PC-3 (cell line): ENCODE measurements at regions not wholly inside any gene's neighbourhood (a gene's known extent, or its start where the extent isn't known, plus 50 kb on each side); places are given as distances from the start of the nearest gene placed in this dataset.

Source experiments
- ATAC-seq: fragments of 200-7000 bp; cut with Tn5 transposase; 2 replicates; pipeline ENCODE4 v1.9.1; 2020; ENCODE audit warnings: mild to moderate bottlenecking, moderate library complexity
- BruUV-seq: library from RNA; stranded (reverse); fragments of 400-500 nt; replicated peaks from 2 replicates; lab custom pipeline; 2021; lab: Mats Ljungman, UMichigan
- CTCF ChIA-PET: fragments of 300-600 bp; sonication (Branson Sonifier 250); formaldehyde crosslinking; loops from one replicate; lab custom pipeline; 2022; ENCODE audit warnings: antibody characterized with exemption; lab: Charles Lee
- POLR2A ChIA-PET: fragments of 300-600 bp; sonication (Branson Sonifier 250); formaldehyde crosslinking; loops from one replicate; lab custom pipeline; 2022; ENCODE audit warnings: antibody characterized with exemption; ENCODE audit not compliant: unreplicated experiment; lab: Charles Lee
- DNase-seq: peaks from one replicate; pipeline ENCODE4 v3.0.0-alpha.2; 2015
- H2AFZ ChIP-seq: fragments of 300-600 bp; sonication (generic); 2 replicates; pipeline ENCODE4 v1.6.0; 2016; ENCODE audit warnings: antibody characterized with exemption, low read length
- H3F3A ChIP-seq: fragments of 300-600 bp; sonication (generic); one replicate; pipeline ENCODE4 v1.6.0; 2017; ENCODE audit warnings: antibody characterized with exemption, low read length, control low read depth, mild to moderate bottlenecking; ENCODE audit not compliant: unreplicated experiment
- H3K27ac ChIP-seq: fragments of 300-600 bp; sonication (generic); 2 replicates; pipeline ENCODE4 v1.5.1; 2016; ENCODE audit warnings: mild to moderate bottlenecking, low read length
- H3K27me3 ChIP-seq: fragments of 300-600 bp; sonication (generic); 2 replicates; pipeline ENCODE4 v1.6.1; 2016; ENCODE audit warnings: low read length, mixed read lengths
- H3K36me3 ChIP-seq: fragments of 300-600 bp; sonication (generic); 2 replicates; pipeline ENCODE4 v1.6.1; 2016; ENCODE audit warnings: low read depth, mixed run types, low read length, mixed read lengths
- H3K4me1 ChIP-seq: fragments of 300-600 bp; sonication (generic); 2 replicates; pipeline ENCODE4 v1.5.1; 2016; ENCODE audit warnings: low read length; ENCODE audit not compliant: insufficient read depth
- H3K4me2 ChIP-seq: fragments of 300-600 bp; sonication (generic); 2 replicates; pipeline ENCODE4 v1.6.0; 2016; ENCODE audit warnings: low read length
- H3K4me3 ChIP-seq: fragments of 300-600 bp; sonication (generic); 2 replicates; pipeline ENCODE4 v1.5.1; 2016; ENCODE audit warnings: mild to moderate bottlenecking, low read length, mixed read lengths
- H3K79me2 ChIP-seq: fragments of 300-600 bp; sonication (generic); 2 replicates; pipeline ENCODE4 v1.6.1; 2017; ENCODE audit warnings: low read length, mixed read lengths
- H3K9ac ChIP-seq: fragments of 300-600 bp; sonication (generic); 2 replicates; pipeline ENCODE4 v1.6.0; 2016; ENCODE audit warnings: mild to moderate bottlenecking, low read length
- H3K9me2 ChIP-seq: fragments of 300-600 bp; sonication (generic); replicated peaks from 2 replicates; pipeline ENCODE4 v1.6.1; 2016; ENCODE audit warnings: mixed run types, low read length, mixed read lengths
- H3K9me3 ChIP-seq: fragments of 300-600 bp; sonication (generic); 2 replicates; pipeline ENCODE4 v1.6.1; 2016; ENCODE audit warnings: low read length, mixed read lengths
- H4K20me1 ChIP-seq: fragments of 300-600 bp; sonication (generic); 2 replicates; pipeline ENCODE4 v1.6.1; 2016; ENCODE audit warnings: low read length, mixed read lengths
- CTCF ChIP-seq: fragments of 300-600 bp; sonication (generic); conservative IDR thresholded peaks from 2 replicates; pipeline ENCODE4 v1.5.1; 2017; ENCODE audit warnings: antibody characterized with exemption, low read depth, mild to moderate bottlenecking, low read length
- EZH2 ChIP-seq: fragments of 300-600 bp; sonication (generic); IDR thresholded peaks from one replicate; pipeline ENCODE4 v1.6.1; 2017; ENCODE audit warnings: antibody characterized with exemption, mild to moderate bottlenecking, low read length; ENCODE audit not compliant: unreplicated experiment
- EZH2phosphoT487 ChIP-seq: fragments of 300-600 bp; sonication (generic); IDR thresholded peaks from 2 replicates; pipeline ENCODE4 v1.6.1; 2018; ENCODE audit warnings: mild to moderate bottlenecking, antibody characterized with exemption, low read length, borderline replicate concordance
- intact Hi-C: fragments of 100-400 bp; cut with micrococcal nuclease; formaldehyde crosslinking; loops from 2 replicates; pipeline ENCODE4 v1.9.0; 2023

- Histone ChIP-seq H3K4me2 (no peak overlapping the region), H3K36me3 (no peaks in the 10 kb centered on the region), H3K9ac (no peak overlapping the region), H3K79me2 (no peaks in the 10 kb centered on the region), H3K4me3 (no peak overlapping the region), H3K9me3 (no peaks in the 10 kb centered on the region), H3K4me1 (no peaks in the 10 kb centered on the region), H3F3A (no peaks in the 10 kb centered on the region), H4K20me1 (no peaks in the 10 kb centered on the region), H2AFZ (no peak overlapping the region), H3K27ac (no peak overlapping the region), H3K9me2 (no peaks in the 10 kb centered on the region), H3K27me3 (no peaks in the 10 kb centered on the region)
- no peak for DNase-seq
- ChIA-PET CTCF (no interaction called here), POLR2A (no interaction called here)
- no TSS peak for BruUV-seq
- no peak for ATAC-seq
- no peak for TF ChIP-seq EZH2
- TF ChIP-seq CTCF: no peak
- TF ChIP-seq EZH2phosphoT487: no peak
- intact Hi-C loops: no loop called here
These were observed 332.6 kb upstream of the ZNF32 start for GRCh38 chr10:43981232-43981631.

- CTCF ChIA-PET: no interaction called here
- Histone ChIP-seq H3K4me1 (no peaks in the 10 kb centered on the region), H3K9me3 (no peaks in the 10 kb centered on the region), H3K9me2 (no peaks in the 10 kb centered on the region), H3K4me2 (no peak overlapping the region), H3K4me3 (no peak overlapping the region), H2AFZ (no peak overlapping the region), H3K27ac (no peak overlapping the region), H3K9ac (no peak overlapping the region), H3K27me3 (no peaks in the 10 kb centered on the region), H4K20me1 (no peaks in the 10 kb centered on the region), H3K36me3 (no peaks in the 10 kb centered on the region), H3F3A (no peaks in the 10 kb centered on the region), H3K79me2 (no peaks in the 10 kb centered on the region)
- ATAC-seq (no peak), DNase-seq (no peak)
- BruUV-seq: no TSS peak
- POLR2A ChIA-PET: no interaction called here
- intact Hi-C loops: no loop called here
- no peak for TF ChIP-seq EZH2phosphoT487
- no peak for TF ChIP-seq EZH2
- TF ChIP-seq CTCF: no peak
These were observed 332.0 kb upstream of the ZNF32 start for GRCh38 chr10:43980715-43981114.

GRCh38 chr10:43980313-43980712 is 331.6 kb upstream of the ZNF32 start:
- H3K36me3 ChIP-seq: no peaks in the 10 kb centered on the region
- H3K4me1 ChIP-seq: no peaks in the 10 kb centered on the region
- no TSS peak for BruUV-seq
- ATAC-seq (no peak), DNase-seq (no peak)
- no peaks in the 10 kb centered on the region for H3K27me3 ChIP-seq
- no peaks in the 10 kb centered on the region for H4K20me1 ChIP-seq
- no peaks in the 10 kb centered on the region for H3K9me2 ChIP-seq
- H3K9me3 ChIP-seq: no peaks in the 10 kb centered on the region
- H3K9ac ChIP-seq: no peak overlapping the region
- H3K4me3 ChIP-seq: no peak overlapping the region
- H2AFZ ChIP-seq: no peak overlapping the region
- ChIA-PET CTCF (no interaction called here), POLR2A (no interaction called here)
- no peaks in the 10 kb centered on the region for H3K79me2 ChIP-seq
- TF ChIP-seq CTCF (no peak), EZH2 (no peak), EZH2phosphoT487 (no peak)
- intact Hi-C loops: no loop called here
- no peaks in the 10 kb centered on the region for H3F3A ChIP-seq
- no peak overlapping the region for H3K27ac ChIP-seq
- H3K4me2 ChIP-seq: no peak overlapping the region
